A673 (cell line): ENCODE measurements at regions not wholly inside any gene's neighbourhood (a gene's known extent, or its start where the extent isn't known, plus 50 kb on each side); places are given as distances from the start of the nearest gene placed in this dataset.

Experiments used
- CTCF ChIP-seq: fragments of 300-800, 200-600 bp; sonication (generic); conservative IDR thresholded peaks from 2 replicates; pipeline ENCODE4 v1.5.1; 2017; ENCODE audit warnings: low read depth, mild to moderate bottlenecking, antibody characterized with exemption, low read length, moderate library complexity, mixed read lengths
- EZH2 ChIP-seq: fragments of 200-600 bp; sonication (generic); IDR thresholded peaks from 2 replicates; pipeline ENCODE4 v1.6.1; 2017; ENCODE audit warnings: borderline replicate concordance, low read depth, mild to moderate bottlenecking, mixed read lengths, antibody characterized with exemption, low read length; ENCODE audit not compliant: poor library complexity, severe bottlenecking

- TF ChIP-seq CTCF (no peak), EZH2 (no peak)
Measured at GRCh38 chr14:25667387-25667786, 617.4 kb upstream of the STXBP6 start.
